GM13976 (cell line): ENCODE measurements at regions not wholly inside any gene's neighbourhood (a gene's known extent, or its start where the extent isn't known, plus 50 kb on each side); places are given as distances from the start of the nearest gene placed in this dataset.

Source experiments
- DNase-seq: peaks from one replicate; pipeline ENCODE4 v3.0.0; 2012; ENCODE audit warnings: low spot score
- in situ Hi-C: fragments of 300-500 bp; cut with MboI; formaldehyde crosslinking; loops from one replicate; pipeline ENCODE4 v1.12.0; 2022; ENCODE audit warnings: low sequenced_read_pairs, mixed read lengths, inconsistent platforms; ENCODE audit not compliant: unreplicated experiment
- TF ChIP-seq, protein P1 (sequence below): IDR thresholded peaks from 2 replicates; pipeline ENCODE4 v1.5.1; 2012; ENCODE audit warnings: borderline replicate concordance, mild to moderate bottlenecking; ENCODE audit not compliant: insufficient read depth; ENCODE audit errors: extremely low read depth, missing control alignments, control extremely low read depth

DNA sequence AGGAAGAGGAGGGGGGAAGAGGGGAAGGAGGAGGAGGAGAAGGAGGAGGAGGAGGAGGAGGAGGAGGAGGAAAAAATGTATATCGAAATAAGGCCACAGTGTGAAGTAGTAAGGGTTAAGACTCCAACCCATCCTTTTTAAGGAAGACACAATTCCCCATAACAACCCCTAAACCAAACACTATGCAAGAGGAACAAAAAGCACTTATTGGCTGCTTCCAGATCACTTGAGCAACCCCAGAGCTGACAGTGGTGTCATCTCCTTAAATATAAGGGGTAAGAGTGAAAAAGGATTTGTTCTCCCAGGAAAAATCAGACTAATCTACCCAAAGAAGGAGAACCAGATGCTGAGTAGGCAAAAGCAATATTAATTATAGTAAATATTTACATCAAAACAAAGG lies 169.1 kb upstream of the SASH1 start:
- in situ Hi-C loops = loop anchor here (25.0 kb wide), 1 partner anchor 661 kb away; the partner anchor contains the start of gene SAMD5
- DNase-seq = no peak
- TF ChIP-seq, protein P1, sequence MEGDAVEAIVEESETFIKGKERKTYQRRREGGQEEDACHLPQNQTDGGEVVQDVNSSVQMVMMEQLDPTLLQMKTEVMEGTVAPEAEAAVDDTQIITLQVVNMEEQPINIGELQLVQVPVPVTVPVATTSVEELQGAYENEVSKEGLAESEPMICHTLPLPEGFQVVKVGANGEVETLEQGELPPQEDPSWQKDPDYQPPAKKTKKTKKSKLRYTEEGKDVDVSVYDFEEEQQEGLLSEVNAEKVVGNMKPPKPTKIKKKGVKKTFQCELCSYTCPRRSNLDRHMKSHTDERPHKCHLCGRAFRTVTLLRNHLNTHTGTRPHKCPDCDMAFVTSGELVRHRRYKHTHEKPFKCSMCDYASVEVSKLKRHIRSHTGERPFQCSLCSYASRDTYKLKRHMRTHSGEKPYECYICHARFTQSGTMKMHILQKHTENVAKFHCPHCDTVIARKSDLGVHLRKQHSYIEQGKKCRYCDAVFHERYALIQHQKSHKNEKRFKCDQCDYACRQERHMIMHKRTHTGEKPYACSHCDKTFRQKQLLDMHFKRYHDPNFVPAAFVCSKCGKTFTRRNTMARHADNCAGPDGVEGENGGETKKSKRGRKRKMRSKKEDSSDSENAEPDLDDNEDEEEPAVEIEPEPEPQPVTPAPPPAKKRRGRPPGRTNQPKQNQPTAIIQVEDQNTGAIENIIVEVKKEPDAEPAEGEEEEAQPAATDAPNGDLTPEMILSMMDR = no peak

DNA sequence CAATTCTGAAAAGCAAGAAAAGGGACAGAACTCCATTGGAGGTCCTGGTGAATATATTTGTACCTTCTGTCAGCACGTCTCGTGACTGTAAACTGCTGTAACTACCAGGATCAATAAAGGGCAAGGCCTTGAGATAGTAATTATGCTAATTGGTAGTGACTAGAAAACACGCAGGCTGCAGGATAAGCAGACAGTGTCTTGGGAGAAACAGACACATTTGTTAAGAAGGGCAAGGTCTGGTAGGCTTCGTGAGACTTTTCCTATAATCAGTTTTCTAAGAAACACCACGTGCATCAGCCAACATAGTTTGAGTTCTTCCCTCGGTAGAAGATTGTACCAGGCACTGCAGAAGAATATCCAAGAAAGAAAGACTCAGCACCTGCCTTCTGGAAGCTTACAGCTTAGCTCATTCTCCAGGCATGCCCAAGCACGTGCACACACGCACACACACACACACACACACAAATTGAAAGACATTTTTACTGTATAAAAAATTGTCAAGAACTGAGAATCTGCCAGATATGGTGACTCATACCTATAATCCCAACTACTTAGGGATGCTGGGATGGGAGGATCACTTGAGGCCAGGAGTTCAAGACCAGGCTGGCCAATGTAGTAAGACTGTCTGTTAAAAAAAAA lies 167.0 kb upstream of the SASH1 start:
- in situ Hi-C loops = loop anchor here (25.0 kb wide), 1 partner anchor 287 kb away; no protein-coding TSS in a partner anchor
- no peak for DNase-seq
- TF ChIP-seq, protein P1 = no peak

DNA sequence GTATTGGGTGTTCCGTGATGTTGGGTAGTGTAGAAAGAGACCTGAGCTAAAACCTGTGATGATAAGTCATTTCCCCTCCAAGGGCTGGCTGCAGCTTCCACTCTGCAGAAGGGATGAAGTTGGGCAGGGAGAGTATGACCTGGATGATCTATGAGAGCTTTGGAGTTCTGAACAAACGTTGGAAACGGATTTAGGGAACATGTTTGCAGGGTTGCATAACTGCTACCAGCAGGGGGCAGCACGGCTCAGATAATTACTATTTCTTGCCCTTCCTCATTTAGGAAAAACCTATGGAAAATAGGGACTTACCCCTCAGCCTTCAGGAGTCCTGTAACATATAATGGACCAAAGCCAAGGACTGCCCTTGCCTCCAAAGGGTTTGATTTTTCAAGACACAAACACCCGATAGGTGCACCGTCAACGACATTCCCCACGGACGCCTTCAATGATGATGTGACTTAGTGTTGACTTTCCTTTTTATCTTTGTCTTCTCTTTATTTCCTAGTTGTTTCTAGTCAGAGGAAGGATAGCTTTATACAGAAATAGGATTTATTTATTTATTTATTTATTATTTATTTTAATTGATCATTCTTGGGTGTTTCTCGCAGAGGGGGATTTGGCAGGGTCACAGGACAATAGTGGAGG lies 164.9 kb upstream of the SASH1 start:
- DNase-seq = peak; percentile 47
- in situ Hi-C loops = loop anchor here (25.0 kb wide), 1 partner anchor 285 kb away; no protein-coding TSS in a partner anchor
- TF ChIP-seq, protein P1 = peak; percentile 43

DNA sequence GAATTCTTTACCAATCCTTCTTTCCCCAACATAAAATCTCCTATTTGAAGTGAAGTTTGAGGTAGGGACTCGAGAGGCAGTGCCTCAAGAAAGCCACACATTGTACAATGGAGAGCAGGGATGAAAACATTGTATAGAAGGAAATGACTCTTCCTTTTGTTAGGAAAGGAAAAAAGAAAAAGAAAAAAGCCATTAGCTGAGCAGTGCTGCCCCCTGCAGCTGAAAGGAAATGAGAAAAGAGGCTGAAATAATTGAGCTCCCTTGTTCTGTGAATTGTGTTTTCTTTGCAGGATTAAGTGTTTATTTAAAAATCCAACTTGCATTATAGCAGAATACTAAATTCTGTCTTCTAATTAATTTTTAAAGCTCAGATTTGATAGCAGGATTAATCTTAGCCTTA lies 162.9 kb upstream of the SASH1 start:
- peak; percentile 23 for DNase-seq
- TF ChIP-seq, protein P1 = no peak
- in situ Hi-C loops = loop anchor here (25.0 kb wide), 1 partner anchor 283 kb away; no protein-coding TSS in a partner anchor

DNA sequence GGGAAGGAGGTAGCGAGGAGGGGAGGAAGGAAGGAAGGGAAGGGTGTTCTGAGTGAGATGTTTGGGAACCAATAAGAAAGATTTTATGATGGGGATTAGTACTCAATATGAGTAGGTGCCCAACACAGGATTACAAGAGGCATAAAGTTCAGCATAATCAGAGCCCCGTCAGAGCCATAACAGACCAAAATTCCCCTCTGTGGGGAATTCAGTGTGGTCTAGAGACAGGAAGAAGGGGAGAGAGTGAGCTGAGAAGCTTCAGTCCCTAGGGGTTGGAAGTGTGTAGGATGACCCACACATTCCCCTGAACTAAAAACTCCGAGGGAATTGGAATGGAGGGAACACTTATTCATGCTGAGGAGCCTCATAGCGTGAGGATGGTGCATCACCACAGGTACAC lies 160.3 kb upstream of the SASH1 start:
- in situ Hi-C loops = loop anchor here (25.0 kb wide), 1 partner anchor 280 kb away; no protein-coding TSS in a partner anchor
- TF ChIP-seq, protein P1 = no peak
- no peak for DNase-seq

DNA sequence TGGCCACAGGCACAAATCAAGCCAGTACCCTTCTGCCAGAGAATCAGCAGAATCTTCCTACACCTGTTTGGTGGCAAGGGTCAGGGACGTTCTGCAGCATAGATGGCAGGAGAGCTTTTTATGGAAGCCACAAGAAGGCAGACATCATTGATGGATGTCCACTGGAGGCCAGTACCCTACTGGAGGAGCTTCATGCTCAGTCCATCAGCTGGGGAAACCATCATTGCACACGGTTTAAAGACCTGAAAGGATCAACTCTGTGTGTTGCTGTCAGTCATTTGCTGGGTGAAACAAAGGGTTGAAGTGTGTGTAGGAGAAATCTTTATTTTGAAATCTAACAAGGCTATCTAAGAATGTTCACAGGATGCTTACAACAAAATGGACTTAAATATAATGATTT lies 158.9 kb upstream of the SASH1 start:
- in situ Hi-C loops = loop anchor here (25.0 kb wide), 1 partner anchor 279 kb away; no protein-coding TSS in a partner anchor
- DNase-seq = no peak
- TF ChIP-seq, protein P1 = no peak
